22Rv1 (cell line): ENCODE measurements at regions not wholly inside any gene's neighbourhood (a gene's known extent, or its start where the extent isn't known, plus 50 kb on each side); places are given as distances from the start of the nearest gene placed in this dataset.

Experiments used
- CTCF ChIP-seq: fragments of 450-650 bp; IDR thresholded peaks from 2 replicates; pipeline ENCODE4 v1.5.1; 2017; ENCODE audit warnings: mild to moderate bottlenecking
- ZFX ChIP-seq: fragments of 450-650 bp; IDR thresholded peaks from 2 replicates; pipeline ENCODE4 v1.6.1; 2017; ENCODE audit warnings: antibody characterized with exemption, borderline replicate concordance

GRCh38 chr4:153084980-153085630, 119.1 kb upstream of the TRIM2 start:
- TF ChIP-seq CTCF (peak; percentile 98), ZFX (no peak)
